RWPE1 (cell line): ENCODE measurements at regions not wholly inside any gene's neighbourhood (a gene's known extent, or its start where the extent isn't known, plus 50 kb on each side); places are given as distances from the start of the nearest gene placed in this dataset.

Source experiments
- CTCF ChIA-PET: fragments of 350-600 bp; sonication (Branson Sonifier 250); formaldehyde crosslinking; extraction: SDS; loops from one replicate; lab custom pipeline; 2021; lab: Yijun Ruan, JAX
- POLR2A ChIA-PET: fragments of 400-600 bp; formaldehyde crosslinking; extraction: SDS; loops from one replicate; lab custom pipeline; 2020; ENCODE audit warnings: antibody characterized with exemption; ENCODE audit not compliant: low non-redundant PET; lab: Yijun Ruan, JAX
- DNase-seq: peaks from one replicate; pipeline ENCODE4 v3.0.0; 2012; ENCODE audit warnings: low spot score
- H3K27ac ChIP-seq: fragments of 450-650 bp; 2 replicates; pipeline ENCODE4 v1.5.1; 2017
- CTCF ChIP-seq: fragments of 450-650 bp; conservative IDR thresholded peaks from 2 replicates; pipeline ENCODE4 v1.5.1; 2017; ENCODE audit warnings: low read depth, mild to moderate bottlenecking

- CTCF ChIA-PET, result no interaction called here
- H3K27ac ChIP-seq, result no peak overlapping the region
- POLR2A ChIA-PET, result no interaction called here
- TF ChIP-seq CTCF, result no peak
- DNase-seq, result no peak
Observed at GRCh38 chr16:65634833-65635232, 513.0 kb upstream of the CDH11 start.

- ChIA-PET CTCF (no interaction called here), POLR2A (no interaction called here)
- TF ChIP-seq CTCF, result no peak
- no peak for DNase-seq
- H3K27ac ChIP-seq, result no peak overlapping the region
Observed at GRCh38 chr16:65634291-65634690, 512.4 kb upstream of the CDH11 start.

DNA sequence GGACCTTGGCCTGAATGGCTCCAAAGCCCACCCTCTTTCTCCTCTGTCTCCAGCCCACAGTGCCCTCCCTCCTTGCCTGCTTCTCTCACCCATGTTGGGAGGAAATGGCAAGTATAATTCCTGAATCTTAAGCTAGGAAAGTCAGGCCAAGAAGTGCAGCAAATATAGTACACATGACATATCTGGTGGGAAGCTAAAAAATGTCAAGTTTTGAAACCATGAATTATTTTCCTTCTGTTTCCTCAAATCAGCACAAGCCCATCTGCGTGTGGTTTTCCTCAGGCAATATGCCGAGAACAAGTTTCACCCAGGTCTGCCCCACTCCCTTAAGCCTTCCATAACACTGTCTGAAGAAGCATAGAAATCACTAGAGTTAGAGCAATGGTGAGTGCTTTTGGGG, 502.8 kb upstream of the CDH11 start:
- ChIA-PET POLR2A (interaction anchor here (0.6 kb wide), 1 partner anchor 1138 kb away, joined by 3 read pairs; no protein-coding TSS in a partner anchor), CTCF (interaction anchor here (0.6 kb wide), 1 partner anchor 450 kb away, joined by 3 read pairs; no protein-coding TSS in a partner anchor)

DNA sequence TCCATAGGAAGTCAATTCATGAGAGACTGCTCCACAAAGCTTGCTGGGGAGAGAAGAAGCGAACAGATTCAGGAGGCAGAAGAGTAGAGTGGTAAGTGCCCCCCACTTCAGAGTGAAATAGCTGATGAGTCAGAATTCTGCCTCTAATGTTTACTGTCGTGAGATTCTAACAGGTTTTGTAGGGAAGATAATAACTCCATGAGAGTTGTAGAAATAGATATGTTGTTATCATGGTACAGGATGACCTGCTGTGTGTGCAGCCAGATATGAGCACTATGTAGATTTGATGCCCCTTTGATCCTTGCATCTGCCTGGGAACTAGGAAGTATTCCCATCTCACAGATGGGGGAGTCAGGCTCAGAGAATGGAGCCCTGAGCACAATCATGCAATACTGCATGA, 502.4 kb upstream of the CDH11 start:
- H3K27ac ChIP-seq, result no peak overlapping the region
- no peak for TF ChIP-seq CTCF
- DNase-seq, result no peak
- POLR2A ChIA-PET, result interaction anchor here (0.6 kb wide), 1 partner anchor 1138 kb away, joined by 3 read pairs; no protein-coding TSS in a partner anchor
- CTCF ChIA-PET, result interaction anchor here (0.7 kb wide), 1 partner anchor 18 kb away, joined by 3 read pairs; no protein-coding TSS in a partner anchor

More for the DNA sequence above, 502.8 kb upstream of the CDH11 start:
- no peak for DNase-seq
- H3K27ac ChIP-seq, result no peak overlapping the region
- TF ChIP-seq CTCF, result no peak

DNA sequence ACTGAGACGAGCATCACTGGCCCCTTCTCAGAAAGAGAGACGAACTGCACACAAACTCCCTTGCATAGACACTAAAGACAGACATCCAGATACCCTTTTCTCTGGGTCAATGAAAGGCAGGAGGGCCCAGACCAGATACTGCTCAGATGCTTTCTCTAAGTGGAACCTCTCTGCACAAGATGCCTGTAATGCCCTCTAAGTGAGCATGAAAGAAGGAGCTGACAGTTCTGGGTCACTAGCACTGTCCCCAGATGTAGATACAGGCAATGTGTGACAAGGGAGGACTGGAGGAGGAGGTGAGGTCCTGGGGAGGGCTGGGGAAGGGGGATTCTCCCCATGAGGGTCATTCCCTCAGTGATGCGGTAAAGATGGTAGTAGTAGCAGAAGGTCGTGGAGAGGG, 501.0 kb upstream of the CDH11 start:
- no peak for DNase-seq
- no peak for TF ChIP-seq CTCF
- CTCF ChIA-PET, result no interaction called here
- POLR2A ChIA-PET, result no interaction called here
- no peak overlapping the region for H3K27ac ChIP-seq

DNA sequence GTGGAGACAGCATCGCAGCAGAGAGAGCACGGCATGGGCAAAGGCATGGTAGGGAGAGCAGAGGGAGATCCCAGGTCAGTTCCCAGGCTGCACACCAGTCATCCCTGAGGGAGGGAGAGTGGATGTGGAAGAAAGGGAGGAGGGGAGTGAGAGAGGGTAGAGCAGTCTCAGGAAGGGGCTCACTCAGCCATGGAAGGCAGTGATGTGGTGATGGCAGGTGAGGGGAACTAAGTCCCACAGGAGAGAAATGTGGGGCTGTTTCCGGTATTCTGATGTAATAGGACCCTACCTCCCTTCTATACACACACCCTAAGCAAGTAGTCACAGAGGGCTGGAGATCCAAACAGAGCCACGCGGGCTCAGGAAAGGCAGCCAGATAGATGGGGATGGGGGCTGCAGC, 500.3 kb upstream of the CDH11 start:
- ChIA-PET POLR2A (no interaction called here), CTCF (no interaction called here)
- TF ChIP-seq CTCF, result no peak
- no peak for DNase-seq
- no peak overlapping the region for H3K27ac ChIP-seq
